ENCODE measurements at regions not wholly inside any gene's neighbourhood (a gene's known extent, or its start where the extent isn't known, plus 50 kb on each side); places are given as distances from the start of the nearest gene placed in this dataset.

- Histone ChIP-seq H3K79me1 (ENCODE audit: insufficient read depth, low read depth, low read length, poor library complexity, severe bottlenecking) (no peaks in the 10 kb centered on the region), H3K79me2 (ENCODE audit: insufficient read depth, low read length) (no peaks in the 10 kb centered on the region), H2BK120ac (ENCODE audit: low read depth, low read length, poor library complexity, severe bottlenecking) (no peak overlapping the region), H3K9ac (ENCODE audit: extremely low read depth, insufficient read length, low read length) (no peak overlapping the region), H4K91ac (ENCODE audit: insufficient read length, low read depth, low read length) (no peak overlapping the region), H3K4me1 (ENCODE audit: insufficient read depth, low read length) (no peaks in the 10 kb centered on the region), H3K23me2 (ENCODE audit: insufficient read length, low read depth, low read length, poor library complexity, severe bottlenecking) (no peaks in the 10 kb centered on the region), H3K18ac (ENCODE audit: insufficient read length, low read depth, low read length) (no peak overlapping the region), H3T11ph (ENCODE audit: low read length) (no peak overlapping the region), H2BK20ac (ENCODE audit: low read depth, low read length, poor library complexity, severe bottlenecking) (no peak overlapping the region), H3K27me3 (ENCODE audit: insufficient read depth, low read length) (no peaks in the 10 kb centered on the region), H4K5ac (ENCODE audit: insufficient read length, low read depth, low read length) (no peak overlapping the region), H2BK15ac (ENCODE audit: low read depth, low read length) (no peak overlapping the region), H3K4me2 (ENCODE audit: insufficient read depth, insufficient read length, low read length) (no peak overlapping the region), H4K8ac (replicated peaks; ENCODE audit: insufficient read length, low read depth, low read length) (no peak overlapping the region), H2AFZ (ENCODE audit: low read length) (no peak overlapping the region), H4K20me1 (ENCODE audit: control insufficient read depth, insufficient read depth, insufficient read length) (no peaks in the 10 kb centered on the region), H3K9me3 (ENCODE audit: control insufficient read depth, low read depth, low read length) (no peaks in the 10 kb centered on the region), H2AK5ac (ENCODE audit: insufficient read length, low read length) (no peak overlapping the region), H3K56ac (ENCODE audit: insufficient read length, low read depth, low read length) (no peak overlapping the region), H3K27ac (ENCODE audit: insufficient read length, low read depth, low read length) (no peak overlapping the region), H2BK12ac (ENCODE audit: insufficient read length, low read depth, low read length) (no peak overlapping the region), H3K14ac (ENCODE audit: insufficient read depth, low read length) (no peak overlapping the region), H3K23ac (ENCODE audit: insufficient read length, low read depth, low read length) (no peak overlapping the region), H3K4ac (ENCODE audit: low read depth, low read length) (no peak overlapping the region), H2BK5ac (ENCODE audit: insufficient read length, low read length) (no peak overlapping the region)
- no CpG with 5 or more reads among the region's 3 CpGs for WGBS (ENCODE audit: extremely low coverage, insufficient read length, low lambda C conversion rate)
- H3K27ac Mint-ChIP-seq: no peak overlapping the region
- no peak for DNase-seq
- H3K4me3 Mint-ChIP-seq: no peak overlapping the region
- no peaks in the 10 kb centered on the region for H3K36me3 Mint-ChIP-seq (ENCODE audit: insufficient read depth in 1 of 3, low read depth in 3 of 3)
- no peak for TF ChIP-seq CTCF (conservative IDR thresholded peaks at IDR 0.05)
- H3K9me3 Mint-ChIP-seq: no peaks in the 10 kb centered on the region
- H3K4me1 Mint-ChIP-seq: no peaks in the 10 kb centered on the region
- no peaks in the 10 kb centered on the region for H3K27me3 Mint-ChIP-seq (ENCODE audit: low read depth)
Measured at GRCh38 chr2:155518094-155518493, 814.4 kb downstream of the NR4A2 start.

Measured in H9 (cell line).